C4-2B (cell line): ENCODE measurements at regions not wholly inside any gene's neighbourhood (a gene's known extent, or its start where the extent isn't known, plus 50 kb on each side); places are given as distances from the start of the nearest gene placed in this dataset.
"Not testable (repeated sequence)": the region's sequence is repeated elsewhere in the genome, so short reads cannot be mapped to it uniquely, and the experiment has no call there.

Experiments
- CTCF ChIP-seq: fragments of 450-650 bp; conservative IDR thresholded peaks from 2 replicates; pipeline ENCODE4 v1.5.1; 2017; ENCODE audit warnings: mild to moderate bottlenecking
- ZFX ChIP-seq: fragments of 450-650 bp; IDR thresholded peaks from 2 replicates; pipeline ENCODE4 v1.6.1; 2017

GRCh38 chr14:105762262-105762661, 235.9 kb downstream of the TMEM121 start:
- not testable (repeated sequence) for TF ChIP-seq CTCF, ZFX
